ENCODE measurements at regions not wholly inside any gene's neighbourhood (a gene's known extent, or its start where the extent isn't known, plus 50 kb on each side); places are given as distances from the start of the nearest gene placed in this dataset.
A peak's percentile ranks its signal among the peaks of the same experiment; 100 is the strongest.

DNA sequence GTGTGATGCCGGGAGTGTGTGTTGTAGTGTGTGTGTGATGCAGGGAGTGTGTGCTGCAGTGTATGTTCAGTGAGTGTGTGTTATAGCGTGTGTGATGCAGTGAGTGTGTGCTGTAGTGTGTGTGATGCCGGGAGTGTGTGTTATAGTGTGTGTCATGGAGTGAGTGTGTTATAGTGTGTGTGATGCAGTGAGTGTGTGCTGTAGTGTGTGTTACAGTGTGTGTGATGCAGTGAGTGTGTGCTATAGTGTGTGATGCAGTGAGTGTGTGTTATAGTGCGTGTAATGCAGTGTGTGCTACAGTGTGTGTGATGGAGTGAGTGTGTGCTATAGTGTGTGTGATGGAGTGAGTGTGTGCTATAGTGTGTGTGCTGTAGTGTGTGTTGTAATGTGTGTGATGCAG, 182.1 kb upstream of the SOX11 start:
- WGBS (ENCODE audit: low lambda C conversion rate), result 21% methylated on average over 4 of the region's 4 CpGs
- in situ Hi-C loops (cut with HindIII; ENCODE audit: extremely low pct_ligation_motif_present, low pct_unique_long_range_greater_than_20kb), result no loop called here
- TF ChIP-seq, protein P1, sequence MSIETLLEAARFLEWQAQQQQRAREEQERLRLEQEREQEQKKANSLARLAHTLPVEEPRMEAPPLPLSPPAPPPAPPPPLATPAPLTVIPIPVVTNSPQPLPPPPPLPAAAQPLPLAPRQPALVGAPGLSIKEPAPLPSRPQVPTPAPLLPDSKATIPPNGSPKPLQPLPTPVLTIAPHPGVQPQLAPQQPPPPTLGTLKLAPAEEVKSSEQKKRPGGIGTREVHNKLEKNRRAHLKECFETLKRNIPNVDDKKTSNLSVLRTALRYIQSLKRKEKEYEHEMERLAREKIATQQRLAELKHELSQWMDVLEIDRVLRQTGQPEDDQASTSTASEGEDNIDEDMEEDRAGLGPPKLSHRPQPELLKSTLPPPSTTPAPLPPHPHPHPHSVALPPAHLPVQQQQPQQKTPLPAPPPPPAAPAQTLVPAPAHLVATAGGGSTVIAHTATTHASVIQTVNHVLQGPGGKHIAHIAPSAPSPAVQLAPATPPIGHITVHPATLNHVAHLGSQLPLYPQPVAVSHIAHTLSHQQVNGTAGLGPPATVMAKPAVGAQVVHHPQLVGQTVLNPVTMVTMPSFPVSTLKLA (IDR thresholded peaks at IDR 0.05), result no peak
- TF ChIP-seq GABPA (IDR thresholded peaks at IDR 0.05; ENCODE audit: low read depth, low read length) (no peak), GABPA (CRISPR knock-in tag; IDR thresholded peaks at IDR 0.05; ENCODE audit: low read depth) (no peak), ZNF75D (CRISPR knock-in tag; IDR thresholded peaks at IDR 0.05; ENCODE audit: borderline replicate concordance) (no peak), CREB1 (IDR thresholded peaks at IDR 0.05) (peak; percentile 43; the same call in 1 of the 2 replicates), CREB1 (CRISPR knock-in tag; IDR thresholded peaks at IDR 0.05) (no peak), TGIF2 (CRISPR knock-in tag; IDR thresholded peaks at IDR 0.05) (no peak), ZNF335 (CRISPR knock-in tag; IDR thresholded peaks at IDR 0.05) (no peak), EEA1 (CRISPR knock-in tag; IDR thresholded peaks at IDR 0.05; ENCODE audit: borderline replicate concordance) (no peak), RFX5 (IDR thresholded peaks at IDR 0.05; ENCODE audit: low read depth, low read length) (no peak), MTF1 (CRISPR knock-in tag; IDR thresholded peaks at IDR 0.05) (no peak), STAG1 (CRISPR knock-in tag; IDR thresholded peaks at IDR 0.05) (no peak), PHB2 (IDR thresholded peaks at IDR 0.05; ENCODE audit: partially characterized antibody) (peak; percentile 42), MAZ (IDR thresholded peaks at IDR 0.05; ENCODE audit: borderline replicate concordance, low read depth, low read length) (no peak), MAZ (CRISPR knock-in tag; IDR thresholded peaks at IDR 0.05; ENCODE audit: low read depth) (no peak), SNAPC2 (CRISPR knock-in tag; IDR thresholded peaks at IDR 0.05) (no peak), SUZ12 (IDR thresholded peaks at IDR 0.05; ENCODE audit: low read depth, low read length) (no peak), ISL2 (CRISPR knock-in tag; IDR thresholded peaks at IDR 0.05) (no peak), FOXO1 (CRISPR knock-in tag; IDR thresholded peaks at IDR 0.05) (no peak), SNAI1 (CRISPR knock-in tag; IDR thresholded peaks at IDR 0.05; ENCODE audit: borderline replicate concordance) (no peak), MATR3 (CRISPR knock-in tag; IDR thresholded peaks at IDR 0.05) (no peak), ZNF232 (CRISPR knock-in tag; IDR thresholded peaks at IDR 0.05; ENCODE audit: borderline replicate concordance) (no peak), IKZF1 (IDR thresholded peaks at IDR 0.05) (peak; percentile 64; the same call in 1 of the 2 replicates), SMC3 (IDR thresholded peaks at IDR 0.05; ENCODE audit: low read length) (no peak), ZNF263 (CRISPR knock-in tag; IDR thresholded peaks at IDR 0.05) (no peak), ZNF784 (CRISPR knock-in tag; IDR thresholded peaks at IDR 0.05; ENCODE audit: borderline replicate concordance) (no peak)
- TF ChIP-seq, protein P2, sequence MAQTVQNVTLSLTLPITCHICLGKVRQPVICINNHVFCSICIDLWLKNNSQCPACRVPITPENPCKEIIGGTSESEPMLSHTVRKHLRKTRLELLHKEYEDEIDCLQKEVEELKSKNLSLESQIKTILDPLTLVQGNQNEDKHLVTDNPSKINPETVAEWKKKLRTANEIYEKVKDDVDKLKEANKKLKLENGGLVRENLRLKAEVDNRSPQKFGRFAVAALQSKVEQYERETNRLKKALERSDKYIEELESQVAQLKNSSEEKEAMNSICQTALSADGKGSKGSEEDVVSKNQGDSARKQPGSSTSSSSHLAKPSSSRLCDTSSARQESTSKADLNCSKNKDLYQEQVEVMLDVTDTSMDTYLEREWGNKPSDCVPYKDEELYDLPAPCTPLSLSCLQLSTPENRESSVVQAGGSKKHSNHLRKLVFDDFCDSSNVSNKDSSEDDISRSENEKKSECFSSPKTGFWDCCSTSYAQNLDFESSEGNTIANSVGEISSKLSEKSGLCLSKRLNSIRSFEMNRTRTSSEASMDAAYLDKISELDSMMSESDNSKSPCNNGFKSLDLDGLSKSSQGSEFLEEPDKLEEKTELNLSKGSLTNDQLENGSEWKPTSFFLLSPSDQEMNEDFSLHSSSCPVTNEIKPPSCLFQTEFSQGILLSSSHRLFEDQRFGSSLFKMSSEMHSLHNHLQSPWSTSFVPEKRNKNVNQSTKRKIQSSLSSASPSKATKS (CRISPR knock-in tag; IDR thresholded peaks at IDR 0.05), result no peak

More for the DNA sequence above, 182.1 kb upstream of the SOX11 start:
- no peak for ATAC-seq
- no peak for FAIRE-seq
- Histone ChIP-seq H3K27me3 (ENCODE audit: control insufficient read depth in 1 of 2, insufficient read depth in 2 of 2, low read length in 2 of 2) (no peaks in the 10 kb centered on the region; a peak in 1 of 5 replicates), H3K27ac (ENCODE audit: extremely low read length, insufficient read depth, low read length) (no peak overlapping the region), H3K4me3 (replicated peaks in 1 of 3; ENCODE audit: insufficient read depth in 1 of 3, low read depth in 2 of 3, low read length in 3 of 3) (no peak overlapping the region), H3K36me3 (replicated peaks in 1 of 2; ENCODE audit: control insufficient read depth in 1 of 2, insufficient read depth in 2 of 2, low read length in 2 of 2) (no peaks in the 10 kb centered on the region), H2AFZ (ENCODE audit: low read length) (no peak overlapping the region), H3K4me1 (ENCODE audit: insufficient read depth, low read length) (no peaks in the 10 kb centered on the region), H3K79me2 (ENCODE audit: insufficient read depth, low read length) (no peaks in the 10 kb centered on the region), H3K9me3 (ENCODE audit: low read length) (no peaks in the 10 kb centered on the region), H3K4me2 (ENCODE audit: low read depth, low read length) (no peak overlapping the region), H4K20me1 (ENCODE audit: insufficient read depth, low read length) (no peaks in the 10 kb centered on the region), H3K9ac (ENCODE audit: insufficient read depth, low read depth, low read length) (no peak overlapping the region)
- ChIA-PET CTCF (ENCODE audit: low intra/inter-chr PET ratio, low total read pairs) (no interaction called here), POLR2A (no interaction called here)
- intact Hi-C loops (cut with micrococcal nuclease; ENCODE audit: unreplicated experiment), result no loop called here
- BruUV-seq (replicated peaks), result no TSS peak
- no peak for DNase-seq (ENCODE audit: low spot score)
